ENCODE measurements at regions not wholly inside any gene's neighbourhood (a gene's known extent, or its start where the extent isn't known, plus 50 kb on each side); places are given as distances from the start of the nearest gene placed in this dataset.

DNA sequence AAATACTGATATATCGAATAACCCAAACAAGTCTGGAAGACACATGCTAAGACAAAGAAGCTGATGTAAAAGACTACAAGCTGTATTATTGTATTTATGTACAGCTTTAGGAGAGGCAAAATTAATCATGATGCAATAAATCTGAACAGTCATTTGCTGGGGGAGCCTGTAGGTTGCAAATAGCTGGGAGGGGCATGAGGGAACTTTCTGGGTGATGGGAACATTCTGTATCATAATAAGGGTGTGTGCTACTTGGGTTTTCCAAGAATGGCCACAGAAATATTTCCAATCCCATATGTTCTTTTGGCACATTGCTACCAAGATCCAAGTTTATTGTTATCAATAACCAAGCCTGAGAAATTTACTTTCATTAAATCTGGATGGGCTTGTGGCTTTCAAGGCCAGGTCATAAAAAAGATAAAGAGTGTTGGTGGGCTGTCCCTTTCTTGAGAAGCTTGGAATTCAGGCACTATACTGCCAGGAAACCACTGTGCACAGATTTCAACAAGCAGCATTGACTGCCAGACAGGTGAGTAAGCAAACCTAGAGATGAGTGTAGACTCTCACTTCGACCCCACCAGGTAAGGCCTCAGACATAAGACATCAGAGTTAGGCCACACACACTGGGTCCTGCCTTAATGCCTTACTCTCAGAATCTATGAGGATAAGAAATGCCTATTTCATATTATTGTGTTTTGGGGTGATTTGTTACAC, 629.7 kb upstream of the FZD8 start:
- Histone ChIP-seq H3K79me2 (ENCODE audit: insufficient read depth, low read length) (no peaks in the 10 kb centered on the region), H3K4me2 (replicated peaks; ENCODE audit: extremely low read depth, low read length, poor library complexity, severe bottlenecking) (no peak overlapping the region), H3K27me3 (ENCODE audit: control insufficient read depth in 2 of 2, insufficient read depth in 2 of 2, low read length in 2 of 2) (no peaks in the 10 kb centered on the region), H3K4me3 (replicated peaks in 1 of 3; ENCODE audit: low read depth in 2 of 3, low read length in 3 of 3) (no peak overlapping the region), H3K9me3 (replicated peaks in 1 of 2; ENCODE audit: control insufficient read depth in 1 of 2, insufficient read depth in 1 of 2, low read length in 2 of 2) (peaks cover 0 to 7% of the 10 kb centered on the region in 2 donors), H3K27ac (ENCODE audit: low read depth in 1 of 2, low read length in 2 of 2) (no peak overlapping the region), H2AFZ (ENCODE audit: insufficient read depth, low read depth, low read length, poor library complexity, severe bottlenecking) (no peak overlapping the region), H3K4me1 (ENCODE audit: control insufficient read depth in 1 of 2, insufficient read depth in 2 of 2, low read length in 2 of 2) (no peaks in the 10 kb centered on the region), H3K9ac (ENCODE audit: insufficient read depth, low read length, poor library complexity, severe bottlenecking) (no peak overlapping the region), H4K20me1 (ENCODE audit: insufficient read depth, low read length) (no peaks in the 10 kb centered on the region), H3K36me3 (replicated peaks in 1 of 2; ENCODE audit: control insufficient read depth in 1 of 2, insufficient read depth in 2 of 2, low read length in 2 of 2) (no peaks in the 10 kb centered on the region)
- Mint-ChIP-seq H3K36me3 (no peaks in the 10 kb centered on the region), H3K27me3 (ENCODE audit: low read depth in 3 of 3) (peaks cover 0 to 3% (median 1%) of the 10 kb centered on the region in 3 donors), H3K27ac (no peak overlapping the region), H3K4me1 (no peaks in the 10 kb centered on the region), H3K4me3 (no peak overlapping the region), H3K9me3 (peaks cover 2 to 14% (median 7%) of the 10 kb centered on the region in 7 donors)
- TF ChIP-seq, protein P1, sequence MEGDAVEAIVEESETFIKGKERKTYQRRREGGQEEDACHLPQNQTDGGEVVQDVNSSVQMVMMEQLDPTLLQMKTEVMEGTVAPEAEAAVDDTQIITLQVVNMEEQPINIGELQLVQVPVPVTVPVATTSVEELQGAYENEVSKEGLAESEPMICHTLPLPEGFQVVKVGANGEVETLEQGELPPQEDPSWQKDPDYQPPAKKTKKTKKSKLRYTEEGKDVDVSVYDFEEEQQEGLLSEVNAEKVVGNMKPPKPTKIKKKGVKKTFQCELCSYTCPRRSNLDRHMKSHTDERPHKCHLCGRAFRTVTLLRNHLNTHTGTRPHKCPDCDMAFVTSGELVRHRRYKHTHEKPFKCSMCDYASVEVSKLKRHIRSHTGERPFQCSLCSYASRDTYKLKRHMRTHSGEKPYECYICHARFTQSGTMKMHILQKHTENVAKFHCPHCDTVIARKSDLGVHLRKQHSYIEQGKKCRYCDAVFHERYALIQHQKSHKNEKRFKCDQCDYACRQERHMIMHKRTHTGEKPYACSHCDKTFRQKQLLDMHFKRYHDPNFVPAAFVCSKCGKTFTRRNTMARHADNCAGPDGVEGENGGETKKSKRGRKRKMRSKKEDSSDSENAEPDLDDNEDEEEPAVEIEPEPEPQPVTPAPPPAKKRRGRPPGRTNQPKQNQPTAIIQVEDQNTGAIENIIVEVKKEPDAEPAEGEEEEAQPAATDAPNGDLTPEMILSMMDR (IDR thresholded peaks at IDR 0.05), result no peak
- intact Hi-C loops (cut with micrococcal nuclease), result no loop called here
- WGBS (ENCODE audit: insufficient coverage), result no CpG with 5 or more reads among the region's 2 CpGs
- DNase-seq, result no peak

DNA sequence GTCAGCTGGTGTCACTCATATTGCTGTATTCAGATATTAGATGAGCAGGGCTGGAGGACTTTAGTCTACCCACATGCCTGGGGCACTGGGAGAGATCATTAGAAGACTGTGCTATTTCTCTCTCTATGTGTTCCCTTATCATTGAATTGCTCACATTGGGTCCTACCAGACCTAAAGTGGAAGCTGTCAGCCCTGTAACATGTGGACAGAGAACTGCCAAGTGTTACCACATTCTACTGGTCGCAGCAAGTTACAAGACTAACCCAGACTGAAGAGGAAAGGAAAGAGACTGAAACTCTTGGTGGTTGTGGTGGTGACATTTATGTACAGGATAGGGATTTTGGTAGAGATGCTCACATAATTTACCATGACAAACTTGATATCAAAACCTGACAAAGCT, 627.1 kb upstream of the FZD8 start:
- DNase-seq, result no peak
- Histone ChIP-seq H3K9me3 (replicated peaks in 1 of 2; ENCODE audit: control insufficient read depth in 1 of 2, insufficient read depth in 1 of 2, low read length in 2 of 2) (peaks cover 0 to 3% of the 10 kb centered on the region in 2 donors), H3K4me3 (replicated peaks in 1 of 3; ENCODE audit: low read depth in 2 of 3, low read length in 3 of 3) (no peak overlapping the region), H3K27me3 (ENCODE audit: control insufficient read depth in 2 of 2, insufficient read depth in 2 of 2, low read length in 2 of 2) (no peaks in the 10 kb centered on the region), H3K9ac (ENCODE audit: insufficient read depth, low read length, poor library complexity, severe bottlenecking) (no peak overlapping the region), H3K4me1 (ENCODE audit: control insufficient read depth in 1 of 2, insufficient read depth in 2 of 2, low read length in 2 of 2) (no peaks in the 10 kb centered on the region), H4K20me1 (ENCODE audit: insufficient read depth, low read length) (no peaks in the 10 kb centered on the region), H3K4me2 (replicated peaks; ENCODE audit: extremely low read depth, low read length, poor library complexity, severe bottlenecking) (no peak overlapping the region), H2AFZ (ENCODE audit: insufficient read depth, low read depth, low read length, poor library complexity, severe bottlenecking) (no peak overlapping the region), H3K27ac (ENCODE audit: low read depth in 1 of 2, low read length in 2 of 2) (no peak overlapping the region), H3K36me3 (replicated peaks in 1 of 2; ENCODE audit: control insufficient read depth in 1 of 2, insufficient read depth in 2 of 2, low read length in 2 of 2) (no peaks in the 10 kb centered on the region), H3K79me2 (ENCODE audit: insufficient read depth, low read length) (no peaks in the 10 kb centered on the region)
- intact Hi-C loops (cut with micrococcal nuclease), result no loop called here
- H3K36me3 Mint-ChIP-seq, result no peaks in the 10 kb centered on the region
- no peak overlapping the region for H3K27ac Mint-ChIP-seq
- 100% methylated on average over 1 of the region's 1 CpG for WGBS (ENCODE audit: insufficient coverage)
- H3K4me1 Mint-ChIP-seq, result no peaks in the 10 kb centered on the region
- H3K9me3 Mint-ChIP-seq, result peaks cover 0 to 3% (median 2%) of the 10 kb centered on the region in 7 donors
- H3K27me3 Mint-ChIP-seq (ENCODE audit: low read depth in 3 of 3), result peaks cover 0 to 1% (median 0%) of the 10 kb centered on the region in 3 donors
- no peak overlapping the region for H3K4me3 Mint-ChIP-seq
- TF ChIP-seq, protein P1 (IDR thresholded peaks at IDR 0.05), result no peak
